ENCODE measurements at regions not wholly inside any gene's neighbourhood (a gene's known extent, or its start where the extent isn't known, plus 50 kb on each side); places are given as distances from the start of the nearest gene placed in this dataset.
A peak's percentile ranks its signal among the peaks of the same experiment; 100 is the strongest.

- no peak for DNase-seq (ENCODE audit: low read depth)
These were observed 252.4 kb upstream of the DAPK1 start for GRCh38 chr9:87245271-87245670.

- no peak for DNase-seq (ENCODE audit: low read depth)
These were observed 250.6 kb upstream of the DAPK1 start for GRCh38 chr9:87247097-87247496.

GRCh38 chr9:87249029-87249428, 248.6 kb upstream of the DAPK1 start:
- no peak for DNase-seq (ENCODE audit: low read depth)

GRCh38 chr9:87250205-87250604, 247.5 kb upstream of the DAPK1 start:
- DNase-seq (ENCODE audit: low read depth), result no peak

- no peak for DNase-seq (ENCODE audit: low read depth)
These were observed 242.1 kb upstream of the DAPK1 start for GRCh38 chr9:87255431-87256155.

GRCh38 chr9:87256973-87257372, 240.7 kb upstream of the DAPK1 start:
- DNase-seq (ENCODE audit: low read depth), result peak; percentile 69

- DNase-seq (ENCODE audit: low read depth), result peak; percentile 78
These were observed 237.8 kb upstream of the DAPK1 start for GRCh38 chr9:87259543-87260518.

GRCh38 chr9:87263291-87263690, 234.4 kb upstream of the DAPK1 start:
- DNase-seq (ENCODE audit: low read depth), result no peak

- DNase-seq (ENCODE audit: low read depth), result no peak
These were observed 231.0 kb upstream of the DAPK1 start for GRCh38 chr9:87266697-87267096.

- DNase-seq (ENCODE audit: low read depth), result peak; percentile 99
These were observed 230.2 kb upstream of the DAPK1 start for GRCh38 chr9:87267251-87268070.

GRCh38 chr9:87269296-87270176, 228.1 kb upstream of the DAPK1 start:
- peak; percentile 36 for DNase-seq (ENCODE audit: low read depth)

GRCh38 chr9:87270221-87270847, 227.3 kb upstream of the DAPK1 start:
- DNase-seq (ENCODE audit: low read depth), result peak; percentile 99

- no peak for DNase-seq (ENCODE audit: low read depth)
These were observed 226.8 kb upstream of the DAPK1 start for GRCh38 chr9:87270848-87271234.

GRCh38 chr9:87271696-87272477, 225.8 kb upstream of the DAPK1 start:
- DNase-seq (ENCODE audit: low read depth), result peak; percentile 72

GRCh38 chr9:87275047-87275725, 222.5 kb upstream of the DAPK1 start:
- peak; percentile 81 for DNase-seq (ENCODE audit: low read depth)

- DNase-seq (ENCODE audit: low read depth), result peak; percentile 96
These were observed 221.3 kb upstream of the DAPK1 start for GRCh38 chr9:87276327-87276841.

GRCh38 chr9:87276851-87277261, 220.8 kb upstream of the DAPK1 start:
- DNase-seq (ENCODE audit: low read depth), result peak; percentile 87

- DNase-seq (ENCODE audit: low read depth), result no peak
These were observed 220.3 kb upstream of the DAPK1 start for GRCh38 chr9:87277346-87277745.

All from LHCN-M2 (cell line).